ENCODE measurements at regions not wholly inside any gene's neighbourhood (a gene's known extent, or its start where the extent isn't known, plus 50 kb on each side); places are given as distances from the start of the nearest gene placed in this dataset.

DNA sequence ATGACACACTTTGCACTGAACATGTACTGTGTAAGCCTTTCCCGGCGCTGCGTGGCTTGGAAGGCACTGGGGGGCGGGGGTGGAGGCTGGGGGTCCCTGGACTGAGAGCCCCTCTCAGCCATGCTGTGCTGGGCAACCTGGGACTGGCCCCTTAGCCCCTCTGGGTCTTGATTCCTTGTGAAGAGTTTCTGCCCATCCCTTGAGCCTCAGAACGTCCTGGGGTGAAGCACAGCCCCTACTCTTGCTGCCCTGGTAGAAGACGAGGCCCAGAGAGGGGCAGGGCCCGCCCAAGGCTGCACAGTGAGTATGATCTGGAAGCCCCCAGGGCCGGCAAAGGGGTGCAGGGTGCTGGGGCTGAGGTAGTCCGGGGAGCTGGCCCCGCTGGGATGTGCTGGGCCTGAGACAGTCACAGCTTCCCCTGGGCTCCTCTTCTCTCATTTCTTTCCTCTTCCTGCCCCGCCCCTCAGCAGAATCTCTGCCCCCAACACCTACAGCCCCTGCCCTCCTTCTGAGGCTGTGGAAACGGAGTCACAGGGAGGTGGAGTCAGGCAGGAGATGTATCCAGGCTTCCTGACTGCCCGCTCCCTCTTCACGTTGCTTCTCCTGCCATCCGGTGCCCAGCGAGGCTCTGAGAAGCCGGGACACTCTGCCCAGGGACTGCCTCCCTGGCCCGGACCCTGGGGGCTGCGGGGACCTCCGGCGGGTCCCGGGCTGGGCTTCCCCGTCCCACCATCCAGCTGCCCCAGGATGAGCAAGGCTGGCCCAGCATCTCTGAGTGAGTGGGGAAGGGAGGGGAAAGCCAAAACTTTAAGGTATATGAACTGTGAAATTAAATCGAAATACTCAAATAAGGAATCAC is 60.5 kb downstream of the UNCX start:
- Histone ChIP-seq H3K27ac (ENCODE audit: low read length) (no peak overlapping the region), H3K4me1 (ENCODE audit: insufficient read depth, low read length) (no peaks in the 10 kb centered on the region), H3K4me3 (ENCODE audit: low read depth in 1 of 2, low read length in 2 of 2) (no peak overlapping the region), H3K9ac (ENCODE audit: low read depth, low read length) (no peak overlapping the region), H3K9me3 (ENCODE audit: insufficient read depth, low read length, severe bottlenecking) (no peaks in the 10 kb centered on the region), H3K36me3 (ENCODE audit: insufficient read depth, low read length) (no peaks in the 10 kb centered on the region), H3K4me2 (ENCODE audit: insufficient read depth, low read length) (no peak overlapping the region), H2AFZ (ENCODE audit: low read depth, low read length) (no peak overlapping the region), H3K27me3 (ENCODE audit: insufficient read depth, low read length, poor library complexity) (no peaks in the 10 kb centered on the region), H3K79me2 (ENCODE audit: insufficient read depth, low read length) (no peaks in the 10 kb centered on the region), H4K20me1 (ENCODE audit: insufficient read depth, low read length) (no peaks in the 10 kb centered on the region; the same call in 1 of the 2 replicates)
- ATAC-seq (ENCODE audit: insufficient read depth, low read depth) (no peak), DNase-seq (no peak)
- TF ChIP-seq, protein P1, sequence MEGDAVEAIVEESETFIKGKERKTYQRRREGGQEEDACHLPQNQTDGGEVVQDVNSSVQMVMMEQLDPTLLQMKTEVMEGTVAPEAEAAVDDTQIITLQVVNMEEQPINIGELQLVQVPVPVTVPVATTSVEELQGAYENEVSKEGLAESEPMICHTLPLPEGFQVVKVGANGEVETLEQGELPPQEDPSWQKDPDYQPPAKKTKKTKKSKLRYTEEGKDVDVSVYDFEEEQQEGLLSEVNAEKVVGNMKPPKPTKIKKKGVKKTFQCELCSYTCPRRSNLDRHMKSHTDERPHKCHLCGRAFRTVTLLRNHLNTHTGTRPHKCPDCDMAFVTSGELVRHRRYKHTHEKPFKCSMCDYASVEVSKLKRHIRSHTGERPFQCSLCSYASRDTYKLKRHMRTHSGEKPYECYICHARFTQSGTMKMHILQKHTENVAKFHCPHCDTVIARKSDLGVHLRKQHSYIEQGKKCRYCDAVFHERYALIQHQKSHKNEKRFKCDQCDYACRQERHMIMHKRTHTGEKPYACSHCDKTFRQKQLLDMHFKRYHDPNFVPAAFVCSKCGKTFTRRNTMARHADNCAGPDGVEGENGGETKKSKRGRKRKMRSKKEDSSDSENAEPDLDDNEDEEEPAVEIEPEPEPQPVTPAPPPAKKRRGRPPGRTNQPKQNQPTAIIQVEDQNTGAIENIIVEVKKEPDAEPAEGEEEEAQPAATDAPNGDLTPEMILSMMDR (IDR thresholded peaks at IDR 0.05; ENCODE audit: borderline replicate concordance, extremely low read depth, low read length, poor library complexity, severe bottlenecking): no peak
- no peak for TF ChIP-seq EZH2 (IDR thresholded peaks at IDR 0.05; ENCODE audit: borderline replicate concordance, low read depth, low read length, severe bottlenecking)

DNA sequence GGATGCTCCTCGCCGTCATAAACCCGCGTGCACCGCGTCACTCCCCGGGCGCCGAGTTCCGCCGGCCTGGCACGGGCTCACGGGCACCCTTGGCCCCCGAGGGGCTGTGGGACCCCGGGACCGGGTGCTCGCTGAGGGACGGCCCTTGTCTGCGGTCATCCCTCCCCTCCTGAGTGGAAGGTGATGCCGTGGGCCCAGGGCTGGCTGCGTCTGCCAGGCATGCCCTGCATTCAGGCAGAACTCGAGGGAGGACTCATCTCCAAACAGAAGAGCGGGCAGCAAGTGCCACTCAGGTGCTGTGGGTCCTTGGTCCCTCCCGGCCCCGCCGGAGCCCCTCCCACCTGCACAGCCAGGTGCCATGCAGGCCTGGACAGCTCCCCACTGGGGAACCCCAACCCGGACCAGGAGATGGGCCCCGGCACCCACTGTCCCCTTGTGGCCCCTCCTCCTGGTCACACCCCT is 61.3 kb downstream of the UNCX start:
- DNase-seq: no peak
- Histone ChIP-seq H4K20me1 (ENCODE audit: insufficient read depth, low read length) (no peaks in the 10 kb centered on the region; the same call in 1 of the 2 replicates), H3K9me3 (ENCODE audit: insufficient read depth, low read length, severe bottlenecking) (no peaks in the 10 kb centered on the region), H3K36me3 (ENCODE audit: insufficient read depth, low read length) (no peaks in the 10 kb centered on the region), H3K4me3 (ENCODE audit: low read depth in 1 of 2, low read length in 2 of 2) (no peak overlapping the region), H3K79me2 (ENCODE audit: insufficient read depth, low read length) (no peaks in the 10 kb centered on the region), H3K27me3 (ENCODE audit: insufficient read depth, low read length, poor library complexity) (no peaks in the 10 kb centered on the region), H2AFZ (ENCODE audit: low read depth, low read length) (no peak overlapping the region), H3K4me1 (ENCODE audit: insufficient read depth, low read length) (no peaks in the 10 kb centered on the region), H3K27ac (ENCODE audit: low read length) (no peak overlapping the region), H3K9ac (ENCODE audit: low read depth, low read length) (no peak overlapping the region), H3K4me2 (ENCODE audit: insufficient read depth, low read length) (no peak overlapping the region)
- no peak for ATAC-seq (ENCODE audit: insufficient read depth, low read depth)
- no peak for TF ChIP-seq EZH2 (IDR thresholded peaks at IDR 0.05; ENCODE audit: borderline replicate concordance, low read depth, low read length, severe bottlenecking)
- TF ChIP-seq, protein P1 (IDR thresholded peaks at IDR 0.05; ENCODE audit: borderline replicate concordance, extremely low read depth, low read length, poor library complexity, severe bottlenecking): no peak

DNA sequence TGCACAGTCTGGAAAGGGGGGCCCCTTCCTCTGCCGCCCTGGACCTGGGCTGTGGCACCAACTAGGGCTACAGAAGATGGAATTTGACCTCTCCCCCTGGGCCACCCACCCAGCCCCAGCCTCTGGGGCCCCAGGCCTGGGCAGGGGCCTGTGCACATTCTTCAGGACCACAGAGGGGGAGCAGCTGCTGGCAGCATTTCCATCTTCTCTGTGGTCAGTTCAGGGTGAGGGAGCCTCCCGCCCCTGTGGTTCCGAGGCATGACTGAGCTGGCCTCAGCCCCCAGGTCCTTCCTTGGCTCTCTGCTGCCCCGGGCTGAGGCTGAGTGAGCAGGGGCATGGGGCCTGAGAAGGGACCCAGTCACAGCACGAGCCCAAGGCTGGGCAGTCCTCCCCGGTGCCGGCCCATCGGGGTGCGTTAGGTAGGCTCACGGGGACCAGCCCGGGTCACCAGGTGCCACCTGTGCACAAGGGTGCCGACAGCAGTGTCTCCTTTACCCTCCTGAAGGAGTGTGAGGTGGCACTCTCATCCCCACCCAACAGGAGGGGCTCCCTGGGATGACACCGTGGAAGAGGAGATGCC is 63.2 kb downstream of the UNCX start:
- Histone ChIP-seq H3K9ac (ENCODE audit: low read depth, low read length) (no peak overlapping the region), H3K36me3 (ENCODE audit: insufficient read depth, low read length) (no peaks in the 10 kb centered on the region), H3K4me2 (ENCODE audit: insufficient read depth, low read length) (no peak overlapping the region), H3K9me3 (ENCODE audit: insufficient read depth, low read length, severe bottlenecking) (no peaks in the 10 kb centered on the region), H3K79me2 (ENCODE audit: insufficient read depth, low read length) (no peaks in the 10 kb centered on the region), H3K27ac (ENCODE audit: low read length) (no peak overlapping the region), H2AFZ (ENCODE audit: low read depth, low read length) (no peak overlapping the region), H3K4me1 (ENCODE audit: insufficient read depth, low read length) (no peaks in the 10 kb centered on the region), H4K20me1 (ENCODE audit: insufficient read depth, low read length) (no peaks in the 10 kb centered on the region; the same call in 1 of the 2 replicates), H3K4me3 (ENCODE audit: low read depth in 1 of 2, low read length in 2 of 2) (no peak overlapping the region), H3K27me3 (ENCODE audit: insufficient read depth, low read length, poor library complexity) (no peaks in the 10 kb centered on the region)
- ATAC-seq (ENCODE audit: insufficient read depth, low read depth): no peak
- no peak for TF ChIP-seq EZH2 (IDR thresholded peaks at IDR 0.05; ENCODE audit: borderline replicate concordance, low read depth, low read length, severe bottlenecking)
- TF ChIP-seq, protein P1 (IDR thresholded peaks at IDR 0.05; ENCODE audit: borderline replicate concordance, extremely low read depth, low read length, poor library complexity, severe bottlenecking): no peak
- no peak for DNase-seq

Data from DND-41 (cell line).